ENCODE measurements at regions not wholly inside any gene's neighbourhood (a gene's known extent, or its start where the extent isn't known, plus 50 kb on each side); places are given as distances from the start of the nearest gene placed in this dataset.
"Not testable (repeated sequence)": the region's sequence is repeated elsewhere in the genome, so short reads cannot be mapped to it uniquely, and the experiment has no call there.

- FAIRE-seq (no peak), DNase-seq (ENCODE audit: low spot score) (no peak)
These were observed 613.5 kb downstream of the EDEM1 start for GRCh38 chr3:5800965-5801364.

DNA sequence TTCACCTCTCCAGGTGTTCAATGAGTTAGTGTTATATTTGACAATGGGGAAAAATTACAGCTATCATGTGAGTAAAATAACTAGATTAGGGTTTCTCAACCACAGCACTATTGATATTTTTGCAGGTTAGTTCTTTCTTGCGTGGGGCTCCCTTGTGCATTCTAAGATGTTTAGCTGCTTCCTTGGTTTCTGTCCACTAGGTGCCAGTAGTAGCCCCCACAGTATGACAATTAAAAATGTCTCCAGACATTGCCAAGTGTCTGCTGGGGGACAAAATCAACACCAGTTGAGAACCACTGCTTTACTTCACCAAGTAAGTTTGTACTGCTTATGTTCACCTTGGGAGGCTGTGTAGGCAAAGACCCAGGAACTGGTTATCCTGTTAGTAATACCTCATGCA is 618.7 kb downstream of the EDEM1 start:
- DNase-seq (ENCODE audit: low spot score): no peak

GRCh38 chr3:5809586-5810246 is 622.2 kb downstream of the EDEM1 start:
- DNase-seq (ENCODE audit: low spot score) (no peak), FAIRE-seq (no peak)

More for the DNA sequence above, 618.7 kb downstream of the EDEM1 start:
- FAIRE-seq: no peak

DNA sequence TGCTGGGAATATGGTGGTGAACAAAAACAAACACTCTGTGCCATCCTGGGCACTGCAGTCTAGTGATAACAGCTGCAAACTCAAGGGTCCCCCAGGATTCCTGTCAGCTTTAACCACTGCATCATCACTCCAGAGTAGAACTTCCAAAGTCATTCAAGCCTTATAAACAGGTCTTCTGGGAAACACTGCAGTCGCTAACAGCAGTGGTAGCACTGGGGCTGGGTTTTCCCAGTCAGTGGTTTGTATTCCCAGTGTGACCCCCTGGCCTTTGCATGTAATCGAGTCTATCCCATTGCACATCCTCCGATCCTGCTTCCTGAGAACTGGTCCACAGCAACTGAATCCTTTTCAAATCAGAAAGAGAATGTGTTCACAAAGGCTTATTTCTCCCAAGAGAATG is 623.5 kb downstream of the EDEM1 start:
- FAIRE-seq: no peak
- DNase-seq (ENCODE audit: low spot score): no peak

- DNase-seq (ENCODE audit: low spot score) (no peak), FAIRE-seq (no peak)
These were observed 626.0 kb downstream of the EDEM1 start for GRCh38 chr3:5813521-5813920.

DNA sequence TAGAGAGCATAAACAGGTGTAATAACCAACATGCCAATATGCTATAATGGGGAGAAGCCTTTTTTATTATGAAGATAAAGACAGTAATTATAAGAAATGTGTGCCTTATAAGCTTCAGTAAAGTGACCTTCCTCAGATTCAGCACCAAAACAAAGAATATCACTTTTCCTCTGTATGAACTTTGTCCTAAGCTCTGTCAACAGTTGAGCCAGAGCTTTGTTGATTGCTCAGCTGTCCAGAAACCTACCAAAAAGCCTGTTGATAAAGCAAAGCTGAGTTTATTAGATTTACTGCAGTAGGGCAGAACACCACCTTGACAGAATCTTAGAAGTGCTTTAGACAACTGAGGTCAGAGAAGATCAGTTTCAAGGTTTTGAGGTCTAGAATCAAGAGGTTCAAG is 635.3 kb downstream of the EDEM1 start:
- no peak for FAIRE-seq
- no peak for DNase-seq (ENCODE audit: low spot score)

DNA sequence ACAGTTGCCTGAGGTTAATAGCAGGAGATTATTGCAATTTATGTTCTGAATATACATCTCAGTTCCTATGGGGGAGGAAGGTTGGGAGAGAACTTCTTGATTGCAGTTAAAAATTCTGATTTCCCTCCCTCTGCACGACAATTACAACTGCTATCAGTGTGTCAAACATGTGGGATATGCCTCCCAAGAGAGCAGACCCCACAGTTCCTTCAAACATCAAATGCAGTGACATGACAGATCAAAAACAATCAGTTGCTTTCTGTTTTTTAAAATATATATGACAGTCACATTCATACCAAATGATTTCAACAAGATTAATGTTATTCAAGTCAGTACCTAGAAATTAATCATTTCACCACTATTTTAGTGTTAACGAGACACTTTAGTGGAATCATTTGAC is 639.0 kb downstream of the EDEM1 start:
- no peak for FAIRE-seq
- DNase-seq (ENCODE audit: low spot score): no peak

GRCh38 chr3:5828251-5828650 is 640.7 kb downstream of the EDEM1 start:
- DNase-seq (ENCODE audit: low spot score): no peak
- FAIRE-seq: no peak

- DNase-seq (ENCODE audit: low spot score) (no peak), FAIRE-seq (no peak)
These were observed 652.5 kb downstream of the EDEM1 start for GRCh38 chr3:5840056-5840455.

GRCh38 chr3:5841599-5841998 is 654.1 kb downstream of the EDEM1 start:
- FAIRE-seq: no peak
- DNase-seq (ENCODE audit: low spot score): no peak

GRCh38 chr3:5846261-5846660 is 658.8 kb downstream of the EDEM1 start:
- DNase-seq (ENCODE audit: low spot score) (no peak), FAIRE-seq (no peak)

- no peak for DNase-seq (ENCODE audit: low spot score)
- no peak for FAIRE-seq
These were observed 673.6 kb downstream of the EDEM1 start for GRCh38 chr3:5861151-5861550.

- FAIRE-seq (no peak), DNase-seq (ENCODE audit: low spot score) (no peak)
These were observed 687.4 kb downstream of the EDEM1 start for GRCh38 chr3:5874931-5875341.

- DNase-seq (ENCODE audit: low spot score): no peak
- FAIRE-seq: no peak
These were observed 701.3 kb downstream of the EDEM1 start for GRCh38 chr3:5888851-5889250.

DNA sequence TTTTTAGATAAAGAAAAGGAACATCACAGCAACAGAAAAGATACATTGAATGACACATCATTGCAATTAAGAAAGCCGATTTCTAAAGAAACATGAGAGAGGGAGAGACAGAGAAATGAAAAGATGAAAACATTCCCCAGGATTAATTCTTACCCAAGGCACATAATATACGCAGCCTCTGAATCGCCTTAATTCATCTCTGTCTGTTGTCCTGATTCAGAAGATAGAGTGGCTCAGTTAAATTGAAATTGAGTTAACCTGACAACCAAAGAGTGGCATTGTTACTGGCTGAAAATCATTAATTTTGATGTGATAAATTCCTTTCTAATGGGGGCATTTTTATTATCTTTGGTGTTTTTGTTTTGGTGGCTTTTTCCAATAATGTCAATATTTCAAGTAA is 701.9 kb downstream of the EDEM1 start:
- no peak for FAIRE-seq
- no peak for DNase-seq (ENCODE audit: low spot score)

DNA sequence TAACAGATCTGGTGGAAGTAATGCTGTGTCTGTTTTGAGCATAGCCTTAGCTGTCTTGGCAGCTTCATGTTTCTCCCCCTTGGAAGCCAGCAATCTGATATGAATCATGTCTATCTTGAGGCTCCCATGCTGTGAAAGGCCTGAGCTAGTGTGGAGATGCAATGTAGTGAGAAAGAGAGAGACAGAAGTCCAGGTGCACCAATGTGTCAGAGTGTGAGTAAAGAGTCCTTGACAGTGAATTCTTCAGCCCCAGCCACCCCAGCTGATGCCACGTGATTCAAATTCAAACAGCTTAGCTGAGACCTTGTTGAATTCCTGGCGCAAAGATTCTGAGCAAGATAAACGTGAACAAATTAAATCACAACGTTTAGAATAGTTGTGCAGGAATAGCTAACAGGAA is 704.2 kb downstream of the EDEM1 start:
- DNase-seq (ENCODE audit: low spot score): no peak
- FAIRE-seq: no peak

- FAIRE-seq: no peak
- DNase-seq (ENCODE audit: low spot score): no peak
These were observed 710.6 kb downstream of the EDEM1 start for GRCh38 chr3:5898106-5898505.

DNA sequence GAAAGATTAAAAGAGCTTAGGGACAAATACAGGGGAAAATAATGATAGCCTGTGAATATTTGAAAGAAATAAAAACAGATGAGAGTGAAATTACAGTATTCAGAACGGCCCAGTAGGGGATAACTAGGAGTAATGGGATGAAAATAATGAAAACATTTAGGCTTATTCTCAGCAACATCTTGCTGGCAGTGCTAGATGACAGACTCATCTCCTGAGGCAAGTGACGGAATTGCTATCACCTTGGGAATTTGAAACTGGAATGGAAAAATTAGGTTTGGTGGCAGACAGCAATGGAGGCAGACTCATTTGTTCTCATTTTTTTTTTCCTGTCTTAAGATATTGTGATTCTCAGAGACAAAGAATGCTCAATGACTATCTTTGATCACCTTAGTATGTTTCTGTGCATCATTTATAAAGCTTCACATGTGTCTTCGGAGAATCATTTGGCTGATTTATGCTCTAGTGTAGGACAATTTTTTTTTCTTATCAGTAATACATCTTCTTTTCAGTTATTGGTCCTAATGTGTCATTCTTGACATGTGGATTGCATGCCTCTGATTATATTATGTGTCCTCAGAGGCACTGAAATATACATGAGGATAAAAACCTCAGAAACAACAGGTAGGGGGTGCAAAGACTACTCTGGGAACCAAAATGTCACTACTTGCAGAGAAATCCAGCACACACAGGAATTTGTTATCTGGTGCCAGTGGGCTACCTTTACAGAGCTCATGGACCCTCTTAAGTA is 711.7 kb downstream of the EDEM1 start:
- DNase-seq (ENCODE audit: low spot score) (no peak), FAIRE-seq (no peak)

- no peak for FAIRE-seq
- no peak for DNase-seq (ENCODE audit: low spot score)
These were observed 730.4 kb downstream of the EDEM1 start for GRCh38 chr3:5917932-5918331.

GRCh38 chr3:5918626-5919025 is 731.1 kb downstream of the EDEM1 start:
- DNase-seq (ENCODE audit: low spot score): no peak
- no peak for FAIRE-seq

- FAIRE-seq: no peak
- no peak for DNase-seq (ENCODE audit: low spot score)
These were observed 741.5 kb downstream of the EDEM1 start for GRCh38 chr3:5929027-5929426.

DNA sequence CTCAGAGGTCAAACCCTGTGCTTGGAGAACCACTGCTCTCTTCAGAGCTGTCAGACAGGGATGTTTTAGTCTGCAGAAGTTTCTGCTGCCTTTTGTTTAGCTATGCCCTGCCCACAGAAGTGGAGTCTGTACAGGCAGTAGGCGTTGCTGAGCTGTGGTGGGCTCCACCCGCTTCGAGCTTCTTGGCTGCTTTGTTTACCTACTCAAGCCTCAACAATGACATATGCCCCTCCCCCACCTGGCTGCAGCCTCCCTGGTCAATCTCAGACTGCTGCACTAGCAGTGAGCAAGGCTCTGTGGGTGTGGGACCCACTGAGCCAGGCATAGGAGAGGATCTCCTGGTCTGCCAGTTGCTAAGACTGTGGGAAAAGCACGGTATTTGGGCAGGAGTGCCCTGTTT is 756.6 kb downstream of the EDEM1 start:
- FAIRE-seq: not testable (repeated sequence)

GRCh38 chr3:5948084-5948483 is 760.6 kb downstream of the EDEM1 start:
- no peak for DNase-seq (ENCODE audit: low spot score)
- no peak for FAIRE-seq

More for the DNA sequence above, 756.6 kb downstream of the EDEM1 start:
- DNase-seq (ENCODE audit: low spot score): not testable (repeated sequence)
